ENCODE measurements at regions not wholly inside any gene's neighbourhood (a gene's known extent, or its start where the extent isn't known, plus 50 kb on each side); places are given as distances from the start of the nearest gene placed in this dataset.

GRCh38 chr13:22061371-22061805, 390.5 kb downstream of the FGF9 start:
- no peak for DNase-seq (ENCODE audit: low spot score)

DNA sequence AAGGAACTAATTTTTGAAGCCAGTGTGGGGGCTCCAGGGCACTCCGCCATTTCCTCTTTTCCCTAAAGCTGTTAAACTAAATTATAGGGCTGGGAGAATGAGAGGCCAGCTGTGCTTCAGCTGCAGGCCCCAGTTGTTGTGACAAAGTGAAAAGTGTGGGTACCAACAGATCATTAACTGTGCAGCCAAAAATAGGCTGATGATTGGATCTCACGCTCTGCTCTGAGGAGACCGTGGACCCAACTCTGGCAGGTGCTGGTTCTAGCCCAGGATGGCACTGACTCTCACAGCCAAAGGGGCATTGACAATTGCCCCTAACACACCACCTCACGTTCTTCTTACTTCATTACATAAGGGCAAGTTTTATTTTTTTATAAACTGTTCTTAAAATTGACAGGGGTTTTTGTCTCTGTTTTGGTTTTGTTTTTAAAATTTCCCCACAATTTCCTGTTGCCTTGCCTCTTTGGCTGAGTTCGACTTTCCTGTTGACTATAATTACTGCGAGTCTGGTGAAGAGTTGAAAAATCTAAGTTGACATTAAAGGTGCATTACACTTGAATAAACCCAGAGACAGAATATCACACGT, 391.0 kb downstream of the FGF9 start:
- DNase-seq (ENCODE audit: low spot score): no peak

- DNase-seq (ENCODE audit: low spot score): peak; percentile 52
These were observed 391.8 kb downstream of the FGF9 start for GRCh38 chr13:22062478-22063205.

DNA sequence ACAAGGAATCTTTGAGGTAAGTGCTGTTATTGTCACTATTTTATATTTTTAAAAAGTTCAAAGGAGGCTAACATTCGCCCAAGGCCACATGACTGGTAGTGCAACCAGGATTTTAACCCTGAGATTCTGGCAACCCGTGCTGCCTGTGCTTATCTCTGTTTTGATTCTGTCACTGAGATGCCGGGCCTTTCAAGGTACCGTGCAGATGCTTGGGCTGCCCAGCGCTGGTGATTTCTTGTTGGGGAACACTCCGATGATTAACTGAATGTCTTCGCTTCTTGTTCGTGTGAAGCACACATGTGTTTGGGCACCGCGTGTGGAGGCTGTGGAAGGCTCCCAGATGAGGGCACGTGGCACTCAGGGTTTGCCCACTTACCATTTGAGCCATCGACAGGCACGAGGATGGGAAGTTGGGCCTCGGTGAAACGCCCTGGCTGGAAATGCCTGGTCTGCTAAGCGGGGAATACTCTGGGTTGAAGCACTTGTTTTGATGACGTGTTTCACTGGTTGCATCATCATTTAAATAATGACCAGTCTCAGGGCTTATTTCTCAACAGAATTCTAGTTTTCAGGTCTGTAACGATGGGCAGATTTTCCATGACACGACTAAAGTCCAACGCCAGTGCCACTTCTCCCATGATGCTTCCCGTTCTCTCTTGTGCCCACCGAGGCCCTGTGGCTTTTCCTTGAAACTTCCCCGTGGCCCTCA, 392.7 kb downstream of the FGF9 start:
- DNase-seq (ENCODE audit: low spot score): no peak

DNA sequence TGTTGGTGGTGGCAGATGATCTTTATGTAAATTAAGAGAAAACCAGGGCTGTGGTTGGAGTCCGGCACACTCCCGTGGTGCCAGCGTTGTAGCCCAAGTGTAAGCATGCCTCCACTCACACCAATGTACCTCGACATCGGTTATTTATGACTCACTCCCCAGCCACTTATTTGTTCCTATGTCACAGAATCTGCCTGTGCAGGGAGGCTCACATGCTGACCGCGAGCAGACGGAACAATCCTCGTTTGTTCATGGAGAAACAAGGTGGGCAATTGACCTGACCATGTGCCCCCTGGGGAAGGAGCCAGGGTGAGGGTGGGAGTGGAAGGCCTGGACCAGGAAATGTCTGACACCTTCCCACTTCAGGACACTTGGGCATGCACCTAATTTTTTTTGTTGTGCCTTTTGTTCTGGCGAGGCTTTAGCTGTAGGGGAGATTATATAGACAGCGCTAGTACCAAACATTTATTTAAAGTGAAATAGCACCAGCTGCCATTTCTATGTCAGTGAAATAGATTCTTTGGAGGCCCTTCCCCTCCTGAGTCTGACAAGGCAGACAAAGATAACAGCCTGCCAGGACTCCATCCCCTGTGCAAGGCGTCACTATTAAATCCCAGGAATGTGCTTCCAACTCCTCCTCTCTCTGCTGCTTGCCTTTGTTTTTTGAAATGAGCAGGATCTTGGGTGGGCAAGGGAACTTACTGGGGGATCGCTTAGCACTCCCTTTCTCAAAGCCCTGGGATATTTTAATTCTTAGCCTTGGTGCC, 394.2 kb downstream of the FGF9 start:
- no peak for DNase-seq (ENCODE audit: low spot score)

DNA sequence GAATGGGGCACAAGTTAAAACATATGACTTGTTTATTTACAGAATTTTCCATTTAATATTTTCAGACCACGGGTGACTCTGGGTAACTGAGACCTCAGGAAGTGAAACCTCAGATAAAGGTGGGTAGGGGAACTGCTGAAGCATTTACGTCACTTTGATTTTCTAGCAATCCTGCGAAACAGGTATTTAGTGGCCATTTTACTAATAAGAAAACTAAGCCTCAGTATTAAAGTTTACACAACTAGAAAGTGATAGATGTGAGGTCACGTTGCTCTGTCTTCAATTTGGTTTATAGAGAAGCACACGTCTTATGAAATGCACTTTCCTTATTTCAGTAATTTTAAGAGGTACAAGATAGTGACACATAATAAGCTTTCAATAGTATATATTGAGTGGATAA, 402.8 kb downstream of the FGF9 start:
- no peak for DNase-seq (ENCODE audit: low spot score)

DNA sequence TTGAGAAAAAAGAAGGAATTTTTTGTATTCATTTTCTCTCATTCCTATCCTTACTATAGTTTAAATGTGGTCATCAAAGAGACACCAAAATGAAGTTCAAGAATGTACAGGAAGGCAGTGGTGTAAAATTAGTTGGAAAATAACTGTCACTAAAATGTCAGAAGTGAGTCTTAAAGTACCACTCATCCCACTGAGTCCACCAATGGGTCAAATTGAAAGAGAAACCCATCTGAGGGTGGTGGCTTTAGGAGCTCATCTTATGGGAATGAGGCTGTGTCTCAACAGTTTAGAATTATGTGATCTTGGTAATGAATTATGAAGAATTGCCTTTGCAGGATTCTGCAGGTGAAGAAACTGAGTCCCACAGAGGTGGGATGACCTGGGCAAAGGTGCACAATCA, 403.5 kb downstream of the FGF9 start:
- no peak for DNase-seq (ENCODE audit: low spot score)

GRCh38 chr13:22076658-22077057, 405.8 kb downstream of the FGF9 start:
- DNase-seq (ENCODE audit: low spot score): no peak

GRCh38 chr13:22077205-22077683, 406.4 kb downstream of the FGF9 start:
- DNase-seq (ENCODE audit: low spot score): no peak

DNA sequence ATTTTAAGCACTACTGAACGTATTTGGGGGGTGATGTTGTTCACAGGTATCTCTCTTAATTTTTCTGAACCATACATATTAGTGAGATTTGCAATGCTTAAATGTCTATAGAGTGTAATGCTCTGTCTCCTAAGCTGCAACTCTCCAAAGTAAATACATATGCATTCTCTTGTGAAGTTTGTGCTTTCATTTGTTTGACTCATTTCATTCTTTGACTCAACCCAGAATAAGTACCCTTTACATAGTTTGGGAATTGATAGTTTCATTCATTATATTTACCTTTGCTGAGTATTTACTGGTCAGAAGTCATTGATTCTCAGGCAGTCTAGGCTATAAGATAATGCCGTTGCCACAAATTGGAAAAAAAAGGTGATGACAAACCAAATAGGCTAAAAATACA, 406.9 kb downstream of the FGF9 start:
- DNase-seq (ENCODE audit: low spot score): no peak

- no peak for DNase-seq (ENCODE audit: low spot score)
These were observed 409.1 kb downstream of the FGF9 start for GRCh38 chr13:22079961-22080360.

- DNase-seq (ENCODE audit: low spot score): no peak
These were observed 410.0 kb downstream of the FGF9 start for GRCh38 chr13:22080832-22081231.

- no peak for DNase-seq (ENCODE audit: low spot score)
These were observed 410.6 kb downstream of the FGF9 start for GRCh38 chr13:22081430-22081829.

GRCh38 chr13:22082030-22082429, 411.2 kb downstream of the FGF9 start:
- DNase-seq (ENCODE audit: low spot score): no peak

DNA sequence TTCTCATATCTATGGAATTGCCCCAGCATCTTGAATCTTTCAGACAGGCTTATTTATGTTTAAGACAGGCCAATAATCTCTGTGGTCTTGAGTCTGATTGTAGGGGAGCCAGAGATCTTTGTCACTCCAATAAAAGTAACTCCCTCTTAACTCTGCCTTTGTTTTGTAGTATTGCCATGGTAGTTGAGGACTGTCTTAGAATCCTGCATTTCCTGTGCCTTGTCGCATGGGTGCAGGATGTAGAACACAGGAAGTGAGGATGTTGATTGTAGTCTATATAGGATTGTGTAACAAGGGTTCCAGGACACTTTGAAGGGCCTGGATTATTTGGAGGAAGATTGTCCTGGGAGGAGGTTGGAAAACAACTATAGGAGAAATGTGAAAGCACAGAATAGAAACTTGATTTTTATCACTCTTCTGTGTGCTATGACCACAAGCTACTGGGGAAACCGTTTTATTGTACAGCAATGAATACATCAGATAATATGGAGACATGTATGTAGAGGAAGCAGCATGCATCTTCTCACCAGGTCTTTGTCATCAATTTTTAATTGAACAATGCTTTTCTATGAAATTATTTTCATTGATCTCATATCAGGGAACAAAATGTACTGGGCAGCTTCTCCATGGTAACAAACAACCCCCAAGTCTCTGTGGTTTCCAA, 411.7 kb downstream of the FGF9 start:
- DNase-seq (ENCODE audit: low spot score): no peak

GRCh38 chr13:22085001-22085400, 414.1 kb downstream of the FGF9 start:
- DNase-seq (ENCODE audit: low spot score): no peak

- no peak for DNase-seq (ENCODE audit: low spot score)
These were observed 415.9 kb downstream of the FGF9 start for GRCh38 chr13:22086597-22087330.

- no peak for DNase-seq (ENCODE audit: low spot score)
These were observed 419.2 kb downstream of the FGF9 start for GRCh38 chr13:22090106-22090505.

GRCh38 chr13:22091222-22091970, 420.5 kb downstream of the FGF9 start:
- peak; percentile 35 for DNase-seq (ENCODE audit: low spot score)

DNA sequence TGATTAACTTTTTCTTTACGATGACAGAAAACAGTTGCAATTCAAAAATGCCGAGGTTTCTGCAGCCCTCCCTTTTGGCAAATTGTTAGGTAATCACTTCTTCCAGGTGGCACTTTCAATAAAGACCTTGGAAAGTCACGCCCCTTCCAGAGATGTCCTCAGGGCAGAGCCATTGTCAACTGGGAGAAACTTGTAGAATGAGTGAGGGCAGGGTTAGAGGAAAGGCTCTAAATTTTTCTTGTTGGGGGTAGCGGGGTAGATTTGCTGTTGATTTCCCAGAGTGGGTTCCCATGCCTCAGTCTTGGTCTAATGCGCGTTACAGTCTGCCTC, 421.1 kb downstream of the FGF9 start:
- DNase-seq (ENCODE audit: low spot score): no peak
